ENCODE measurements at regions not wholly inside any gene's neighbourhood (a gene's known extent, or its start where the extent isn't known, plus 50 kb on each side); places are given as distances from the start of the nearest gene placed in this dataset.

DNA sequence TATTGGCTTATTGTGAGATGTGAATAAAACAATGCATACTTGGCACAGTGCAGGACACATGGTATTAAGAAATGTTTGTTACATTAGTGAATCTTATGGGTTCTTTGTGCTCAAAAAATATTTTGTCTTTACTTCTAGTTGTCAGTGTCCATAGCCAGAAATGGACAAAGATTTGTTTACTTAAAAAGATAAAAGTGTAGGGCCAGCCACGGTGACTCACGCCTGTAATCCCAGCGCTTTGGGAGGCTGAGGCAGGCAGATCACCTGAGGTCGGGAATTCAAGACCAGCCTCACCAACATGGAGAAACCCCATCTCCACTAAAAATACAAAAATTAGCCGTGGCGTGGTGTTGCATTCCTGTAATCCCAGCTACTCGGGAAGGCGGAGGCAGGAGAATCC is 654.6 kb upstream of the NEGR1 start:
- no peak for DNase-seq (ENCODE audit: low spot score)

DNA sequence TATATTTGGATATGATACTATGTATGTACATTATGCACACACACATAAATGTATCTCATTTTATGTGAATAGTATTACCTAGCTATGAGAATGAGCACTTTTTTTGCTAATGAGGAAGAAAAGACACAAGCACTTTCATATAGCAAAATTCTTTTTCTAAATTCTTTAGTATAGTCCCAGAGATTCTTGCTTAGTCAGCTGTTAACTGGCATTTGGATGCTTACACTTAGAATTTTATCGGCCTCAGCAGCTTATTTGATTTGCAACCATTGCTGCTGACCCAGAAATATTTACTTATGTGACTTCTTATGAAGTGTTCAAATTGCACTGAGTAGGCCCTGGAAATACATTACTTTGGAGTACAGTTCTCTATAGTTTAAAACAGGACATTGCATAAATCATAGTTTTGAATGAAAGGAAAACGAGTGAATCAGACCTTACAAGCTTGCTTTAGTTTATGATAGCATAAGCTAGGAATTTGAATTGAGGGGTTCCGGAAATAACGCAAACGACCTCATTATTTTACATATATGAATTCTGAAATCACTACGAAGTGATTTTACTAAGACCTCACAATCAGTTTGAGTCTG is 653.9 kb upstream of the NEGR1 start:
- no peak for DNase-seq (ENCODE audit: low spot score)

DNA sequence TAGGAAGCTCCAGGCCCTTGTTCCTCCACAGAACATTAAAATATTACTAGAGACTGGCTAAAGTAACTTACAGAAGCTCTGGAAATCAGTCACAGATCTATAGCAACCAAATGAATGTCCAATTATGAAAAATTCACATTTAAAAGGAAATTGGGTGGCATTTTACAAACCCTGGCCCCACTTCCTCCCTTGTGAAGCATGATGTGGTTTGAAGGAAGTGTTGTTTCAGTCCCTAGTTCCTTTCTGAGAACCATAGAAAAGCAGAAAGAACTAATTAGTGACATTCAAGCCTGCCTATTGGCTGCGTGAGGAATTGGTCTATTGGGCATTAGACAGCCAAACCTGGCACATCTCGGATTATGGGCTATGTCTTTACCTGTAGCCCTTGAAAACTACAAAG is 649.7 kb upstream of the NEGR1 start:
- DNase-seq (ENCODE audit: low spot score): no peak

DNA sequence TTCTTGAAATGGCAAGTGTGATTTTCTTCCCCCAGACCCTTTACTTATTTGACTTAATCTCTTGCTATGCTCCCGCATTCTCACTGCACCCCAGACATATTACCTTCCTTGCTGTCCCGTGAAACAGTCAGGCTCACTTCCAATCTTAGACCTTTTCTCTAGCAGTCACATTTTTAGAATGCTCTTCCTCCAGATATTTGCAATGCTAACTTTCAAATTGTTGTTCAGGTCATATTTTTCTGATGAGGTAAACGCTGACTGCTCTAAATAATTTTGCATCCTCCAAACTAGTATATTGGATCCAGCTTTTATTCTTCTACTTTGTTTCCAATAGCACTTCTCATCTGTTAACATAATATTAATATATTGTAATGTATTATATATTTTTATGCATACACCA is 648.2 kb upstream of the NEGR1 start:
- no peak for DNase-seq (ENCODE audit: low spot score)

DNA sequence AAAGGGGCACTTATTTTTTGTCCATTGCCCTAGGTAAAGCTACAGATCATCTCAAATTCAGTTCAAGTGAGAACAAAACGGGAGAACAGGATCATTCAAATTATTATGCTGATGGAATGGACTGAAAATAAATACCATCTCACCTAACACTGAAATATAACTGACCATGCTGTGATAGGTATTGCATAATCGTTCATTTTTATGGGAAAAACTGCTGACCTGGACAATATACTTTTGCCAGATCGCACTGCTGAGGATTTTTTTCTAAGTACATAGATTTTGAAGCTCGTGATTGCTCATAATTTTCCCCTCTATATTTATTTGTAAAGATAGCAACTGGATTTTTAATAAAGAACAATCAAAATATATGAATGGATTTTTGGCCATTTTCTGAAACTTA is 636.6 kb upstream of the NEGR1 start:
- DNase-seq (ENCODE audit: low spot score): no peak

DNA sequence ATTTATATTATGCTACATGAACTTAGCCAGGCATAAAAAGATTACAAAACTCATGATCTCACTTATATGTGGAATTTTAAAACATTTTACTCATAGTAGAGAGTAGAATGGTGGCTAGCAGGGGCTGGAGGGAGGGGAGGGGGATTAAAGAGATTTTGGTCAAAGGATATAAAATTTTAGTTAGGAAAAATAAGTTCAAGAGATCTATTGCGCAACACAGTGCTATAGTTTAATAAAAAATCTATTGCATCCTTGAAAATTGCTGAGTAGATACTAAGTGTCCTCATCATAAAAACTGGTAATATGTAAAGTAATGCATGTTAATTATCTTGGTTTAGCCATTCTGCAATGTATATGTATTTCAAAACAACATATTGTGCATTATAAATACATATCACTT is 635.6 kb upstream of the NEGR1 start:
- no peak for DNase-seq (ENCODE audit: low spot score)

DNA sequence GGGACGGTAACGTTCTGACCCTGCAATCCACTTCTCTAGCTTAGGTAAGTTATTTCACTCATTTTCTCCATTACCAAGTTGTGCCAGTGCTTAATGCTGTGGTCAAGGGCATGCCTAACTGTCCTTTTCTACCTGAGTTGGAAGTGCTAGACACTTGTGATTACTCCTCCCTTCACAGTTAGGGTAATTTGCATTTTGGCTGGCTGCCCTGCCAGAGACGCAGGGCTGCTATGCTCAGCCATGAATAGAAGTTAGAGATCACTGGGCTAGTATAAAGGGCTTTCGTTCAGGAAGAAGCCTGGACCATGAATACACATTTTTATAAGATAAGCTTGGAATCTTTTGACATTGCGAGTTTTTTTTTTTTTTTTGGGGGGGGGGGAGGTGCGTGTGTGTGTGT is 633.2 kb upstream of the NEGR1 start:
- DNase-seq (ENCODE audit: low spot score): no peak

DNA sequence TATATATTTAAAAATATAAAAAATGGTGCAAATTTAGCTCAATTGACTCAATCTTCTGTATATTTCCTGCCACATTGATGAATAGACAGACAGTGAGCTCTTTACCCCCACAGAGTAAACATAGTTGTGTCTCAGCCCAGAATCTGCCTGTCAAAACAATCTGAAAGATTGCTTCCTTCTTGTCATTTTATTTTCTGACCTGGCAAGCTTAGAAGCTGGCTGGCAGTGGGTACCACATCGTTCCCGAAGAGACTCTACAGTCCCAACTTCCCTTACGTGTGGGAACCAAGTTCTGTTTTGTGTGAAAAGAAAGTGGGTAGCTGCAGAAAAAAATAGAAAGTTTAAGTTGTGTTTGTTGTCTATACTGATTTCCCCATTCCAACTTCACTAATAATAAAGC is 629.3 kb upstream of the NEGR1 start:
- DNase-seq (ENCODE audit: low spot score): no peak

DNA sequence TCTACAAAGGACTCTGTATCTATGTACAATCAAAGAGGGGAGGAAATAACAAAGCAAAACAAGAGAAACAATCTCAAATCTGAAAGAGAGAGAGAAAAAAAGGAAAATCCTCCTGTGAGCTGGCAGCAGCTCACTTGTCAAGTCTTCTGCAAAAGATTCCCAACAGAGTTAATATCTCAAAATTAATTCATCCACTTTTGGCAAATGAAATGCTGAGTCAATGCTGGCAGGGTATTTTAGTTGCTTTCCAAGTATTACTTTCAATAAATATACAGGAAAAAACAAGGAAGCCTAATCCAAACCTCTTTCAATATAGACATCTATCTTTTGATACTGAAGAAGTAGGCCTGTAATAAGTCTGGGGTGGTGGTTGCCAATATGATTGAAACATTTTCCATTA is 613.9 kb upstream of the NEGR1 start:
- DNase-seq (ENCODE audit: low spot score): no peak

DNA sequence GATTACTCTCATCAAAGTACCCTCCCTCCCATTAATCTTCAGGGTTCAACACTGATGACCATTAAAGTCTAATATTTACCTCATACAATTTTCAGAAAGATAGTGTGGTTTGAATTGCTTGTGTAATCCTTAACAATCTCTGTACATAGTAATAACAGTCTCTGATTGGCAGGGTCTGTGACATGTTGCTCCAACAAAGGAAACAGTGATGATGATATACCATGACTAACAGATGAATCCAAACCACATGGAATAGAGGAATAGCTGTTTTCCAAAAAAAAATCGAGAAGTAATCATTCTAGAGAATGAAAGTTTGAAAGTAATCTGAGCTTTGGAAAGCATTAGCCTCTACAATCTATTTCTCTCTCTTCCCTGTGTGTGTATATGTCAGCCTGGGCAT is 610.1 kb upstream of the NEGR1 start:
- no peak for DNase-seq (ENCODE audit: low spot score)

DNA sequence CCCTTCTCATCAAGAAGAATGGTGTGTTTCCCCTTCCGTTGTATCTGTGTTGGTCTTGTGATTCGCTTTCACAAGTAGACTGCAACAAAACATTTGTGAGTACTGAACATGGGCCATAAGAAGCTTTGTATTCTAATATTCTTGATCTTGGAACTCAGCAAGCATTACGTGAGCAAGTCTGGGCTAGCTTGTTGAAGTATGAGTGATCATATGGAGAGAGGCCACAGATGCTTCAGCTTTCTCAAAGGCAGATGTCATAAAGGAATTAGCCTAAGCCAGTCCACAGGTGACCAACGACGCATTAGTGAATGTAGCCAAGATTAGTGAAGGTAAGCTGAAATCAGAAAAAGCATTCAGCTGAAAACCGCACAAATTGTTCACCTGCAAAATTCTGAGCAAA is 609.6 kb upstream of the NEGR1 start:
- no peak for DNase-seq (ENCODE audit: low spot score)

DNA sequence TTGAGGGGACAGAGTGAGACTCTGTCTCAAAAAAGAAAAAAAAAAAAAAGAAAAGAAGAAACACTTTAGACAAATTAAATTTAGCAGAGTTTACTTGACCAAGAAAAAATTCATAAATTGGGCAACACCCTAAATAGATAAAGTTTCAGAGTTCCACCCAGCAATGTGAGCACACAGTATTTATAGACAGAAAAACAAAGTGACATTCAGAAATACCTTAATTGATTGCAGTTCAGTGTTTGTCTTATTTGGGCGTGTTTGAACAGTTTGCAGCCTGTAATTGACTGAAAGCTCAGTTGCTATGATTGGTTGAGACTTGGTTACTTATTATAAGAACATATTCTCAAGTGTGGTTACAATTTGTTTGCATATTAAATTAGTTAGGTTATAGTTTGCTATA is 603.5 kb upstream of the NEGR1 start:
- no peak for DNase-seq (ENCODE audit: low spot score)

DNA sequence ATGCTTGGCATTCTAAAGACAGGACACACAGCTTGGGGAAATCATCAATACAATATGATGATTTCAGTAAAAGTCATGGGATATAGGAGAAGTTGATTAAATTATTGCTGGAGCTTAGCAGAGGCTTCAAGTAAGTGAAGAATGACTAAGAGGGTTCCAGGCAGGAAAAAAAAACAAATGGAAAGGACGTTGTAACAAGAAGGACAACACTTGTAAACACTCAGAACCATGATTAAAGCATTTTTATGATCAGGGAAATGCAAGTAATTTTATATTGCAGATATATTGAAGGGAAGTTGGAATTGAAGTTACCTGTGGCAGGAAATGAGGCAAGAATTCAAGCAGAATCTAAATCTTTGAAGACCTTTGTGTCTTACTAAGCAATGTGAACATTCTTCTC is 602.7 kb upstream of the NEGR1 start:
- no peak for DNase-seq (ENCODE audit: low spot score)

DNA sequence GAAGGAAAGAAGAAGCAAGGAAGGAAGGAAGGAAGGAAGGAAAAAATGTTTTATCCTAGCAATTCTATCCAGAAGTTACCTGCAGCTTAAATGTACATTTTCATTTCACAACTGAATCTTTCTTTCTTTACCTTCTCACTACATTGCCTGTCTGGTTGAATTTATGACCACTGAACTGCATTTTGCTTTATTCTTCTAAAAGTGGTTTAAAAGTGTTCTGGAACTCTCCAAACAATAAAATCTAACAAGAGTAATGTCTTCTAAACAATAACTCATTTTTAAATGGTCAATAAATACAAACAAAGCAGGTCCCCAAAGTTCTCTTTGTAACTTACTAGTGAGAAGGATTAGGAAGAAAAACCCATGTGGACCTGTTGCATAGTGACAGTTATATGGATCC is 587.5 kb upstream of the NEGR1 start:
- DNase-seq (ENCODE audit: low spot score): no peak

DNA sequence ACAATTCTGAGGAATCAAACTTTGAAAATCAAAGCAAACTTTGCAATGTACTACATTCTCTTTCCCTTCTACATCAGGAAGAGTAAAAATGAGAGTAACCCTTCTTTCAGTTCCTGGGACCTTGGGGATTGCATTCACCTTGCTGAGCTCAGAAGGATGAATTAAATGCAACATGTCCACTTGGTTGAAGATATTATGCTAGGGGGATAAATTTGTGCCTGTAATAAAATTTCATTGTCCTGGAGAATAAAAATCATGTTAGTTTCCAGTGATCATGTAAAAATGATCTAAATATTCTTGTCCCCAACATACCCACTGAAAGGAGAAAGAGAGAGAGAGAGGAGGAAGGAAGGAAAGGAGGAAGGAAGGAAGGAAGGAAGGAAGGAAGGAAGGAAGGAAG is 587.1 kb upstream of the NEGR1 start:
- no peak for DNase-seq (ENCODE audit: low spot score)

DNA sequence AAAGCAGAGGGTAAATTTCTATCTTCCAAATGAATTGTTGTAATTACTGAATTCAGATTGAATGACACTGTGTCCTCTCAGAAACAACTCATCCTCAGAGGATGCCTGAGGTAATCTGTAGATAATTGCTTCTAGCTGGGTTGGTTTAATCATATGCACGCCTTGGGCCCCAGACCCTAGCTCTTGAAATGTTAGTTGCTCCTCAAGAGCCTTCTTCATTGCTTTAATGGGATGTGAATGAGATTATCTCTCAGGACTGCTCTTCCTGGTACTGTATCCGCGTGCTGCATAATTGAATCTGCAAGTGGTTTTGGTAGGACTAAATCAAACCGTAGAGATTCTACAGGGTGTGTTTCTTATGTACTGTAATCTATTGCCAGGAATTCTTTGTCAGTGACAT is 569.3 kb upstream of the NEGR1 start:
- DNase-seq (ENCODE audit: low spot score): no peak

DNA sequence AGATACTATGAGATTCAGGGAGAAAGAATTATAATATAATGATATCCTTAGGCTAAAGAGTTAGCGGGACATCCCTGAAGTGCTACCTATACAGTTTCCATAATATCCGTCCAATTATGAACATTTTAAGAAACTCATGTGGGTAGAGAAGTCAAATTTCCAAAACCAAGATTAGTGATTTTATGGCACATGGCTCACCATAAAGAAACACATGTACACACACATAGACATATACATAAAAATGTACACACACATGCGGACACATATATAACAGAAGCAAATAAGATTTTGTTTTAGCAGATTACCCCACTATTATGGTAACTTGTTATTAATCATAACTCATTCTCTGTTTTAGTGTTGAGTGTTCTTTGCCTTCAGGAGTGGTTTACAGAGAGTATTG is 566.7 kb upstream of the NEGR1 start:
- DNase-seq (ENCODE audit: low spot score): no peak

DNA sequence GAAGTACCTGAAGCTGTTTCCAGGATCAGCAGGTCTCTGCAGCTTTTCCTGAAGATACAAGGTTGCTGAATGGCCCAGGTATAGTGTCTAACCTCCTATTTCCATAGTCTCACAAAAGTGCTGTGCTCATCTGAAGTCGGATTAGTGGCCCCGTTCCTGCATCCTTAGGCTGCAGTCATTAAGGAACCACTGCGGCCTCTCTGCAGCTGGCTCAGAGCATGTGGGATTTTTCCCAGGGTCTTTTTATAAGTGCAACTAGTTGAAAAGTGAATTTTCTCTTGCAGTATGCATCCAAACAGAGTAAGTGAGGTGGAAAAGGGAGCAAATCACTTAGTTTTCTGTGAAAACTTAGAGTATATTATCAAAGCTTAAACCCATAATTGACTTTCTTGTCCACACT is 565.3 kb upstream of the NEGR1 start:
- DNase-seq (ENCODE audit: low spot score): no peak

DNA sequence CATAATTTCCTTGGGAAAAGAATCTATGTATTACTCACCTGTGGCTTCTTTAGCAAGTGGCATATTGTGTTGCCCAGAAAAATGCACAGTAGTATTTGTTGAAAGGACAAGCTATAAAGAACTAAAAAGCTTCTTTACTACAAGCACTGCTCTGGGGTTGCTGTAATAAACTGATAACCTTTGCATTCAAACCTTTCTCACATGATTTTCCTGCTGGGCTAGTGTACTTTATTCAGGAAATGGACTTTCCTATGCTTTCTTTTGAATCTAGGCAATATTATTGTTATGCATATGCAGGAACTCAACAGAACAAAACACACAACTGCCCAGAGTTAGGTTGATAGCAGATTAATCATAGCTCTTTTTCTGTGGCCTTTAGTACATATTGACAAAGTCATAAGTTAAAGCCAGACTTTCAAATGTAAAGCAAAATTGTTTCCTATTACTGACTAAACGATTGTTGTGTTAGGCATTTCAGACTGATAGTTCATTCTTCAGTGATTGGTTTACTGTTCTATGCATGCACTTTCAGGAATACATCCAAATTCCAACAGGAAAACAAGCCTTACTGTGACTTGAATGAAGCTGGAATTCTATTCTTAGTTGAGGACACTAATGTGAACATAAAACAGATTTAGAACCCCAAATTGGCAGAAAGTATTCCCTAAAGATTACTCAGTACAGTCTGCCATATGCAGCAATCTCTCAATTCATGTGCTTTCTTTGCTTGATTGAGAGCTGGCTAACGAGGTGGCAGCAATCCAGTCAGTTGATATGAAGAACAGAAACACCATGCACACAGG is 564.3 kb upstream of the NEGR1 start:
- no peak for DNase-seq (ENCODE audit: low spot score)

DNA sequence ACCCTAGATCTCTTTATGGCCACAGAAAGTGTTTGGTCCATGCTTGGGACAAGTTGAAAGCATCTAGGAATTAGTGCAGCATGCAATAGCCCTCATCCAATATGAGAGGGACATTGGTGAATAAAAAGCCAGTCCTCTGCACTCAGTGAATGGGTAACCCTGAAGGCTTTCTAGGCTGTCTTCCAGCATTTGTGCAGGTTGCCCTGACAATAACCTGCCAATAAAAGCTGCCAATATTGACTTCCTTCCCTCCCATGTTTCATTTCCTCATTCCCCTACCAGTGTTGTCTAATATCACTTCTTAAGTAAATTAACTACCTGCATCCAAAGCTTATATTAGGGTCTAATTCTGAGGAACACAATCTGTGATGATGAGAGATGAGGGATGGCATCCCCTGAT is 563.6 kb upstream of the NEGR1 start:
- no peak for DNase-seq (ENCODE audit: low spot score)

DNA sequence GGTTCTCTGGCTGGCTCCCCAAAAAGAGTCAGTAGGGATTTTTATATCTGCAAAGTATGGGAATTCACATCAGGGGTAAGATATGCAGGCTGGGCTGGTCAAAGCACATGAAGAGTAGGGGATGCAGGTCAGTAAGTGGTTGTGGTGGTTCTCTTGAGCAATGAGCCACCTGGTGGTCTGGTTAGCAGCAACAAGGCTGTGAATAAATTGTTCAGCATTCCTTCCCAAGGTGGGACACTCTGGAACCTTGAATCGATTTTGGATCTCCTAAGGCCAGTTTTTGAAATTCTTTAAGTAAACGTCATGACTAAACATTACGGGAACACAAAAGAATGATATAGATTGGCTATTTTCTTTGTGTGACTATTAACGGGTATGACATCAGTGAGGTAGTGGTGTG is 563.0 kb upstream of the NEGR1 start:
- DNase-seq (ENCODE audit: low spot score): no peak

DNA sequence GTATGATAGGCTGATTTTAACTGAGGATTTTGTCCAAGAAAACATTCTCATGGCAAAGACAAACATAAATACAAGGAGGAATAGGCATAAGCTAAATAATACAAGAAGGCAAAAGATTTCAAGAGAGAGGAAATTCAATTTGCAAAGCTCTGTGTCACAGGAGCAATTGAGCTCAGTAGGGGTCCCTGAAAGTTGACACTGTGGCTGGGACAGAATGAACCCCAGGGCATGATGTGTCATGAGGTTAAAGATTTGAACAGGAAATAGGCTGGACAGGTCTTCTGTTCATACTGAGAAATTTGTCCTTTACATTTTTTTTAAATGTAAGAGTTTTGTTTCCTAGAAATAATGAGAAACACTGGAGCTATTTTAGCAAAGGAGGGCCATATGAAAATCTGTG is 555.4 kb upstream of the NEGR1 start:
- DNase-seq (ENCODE audit: low spot score): no peak

DNA sequence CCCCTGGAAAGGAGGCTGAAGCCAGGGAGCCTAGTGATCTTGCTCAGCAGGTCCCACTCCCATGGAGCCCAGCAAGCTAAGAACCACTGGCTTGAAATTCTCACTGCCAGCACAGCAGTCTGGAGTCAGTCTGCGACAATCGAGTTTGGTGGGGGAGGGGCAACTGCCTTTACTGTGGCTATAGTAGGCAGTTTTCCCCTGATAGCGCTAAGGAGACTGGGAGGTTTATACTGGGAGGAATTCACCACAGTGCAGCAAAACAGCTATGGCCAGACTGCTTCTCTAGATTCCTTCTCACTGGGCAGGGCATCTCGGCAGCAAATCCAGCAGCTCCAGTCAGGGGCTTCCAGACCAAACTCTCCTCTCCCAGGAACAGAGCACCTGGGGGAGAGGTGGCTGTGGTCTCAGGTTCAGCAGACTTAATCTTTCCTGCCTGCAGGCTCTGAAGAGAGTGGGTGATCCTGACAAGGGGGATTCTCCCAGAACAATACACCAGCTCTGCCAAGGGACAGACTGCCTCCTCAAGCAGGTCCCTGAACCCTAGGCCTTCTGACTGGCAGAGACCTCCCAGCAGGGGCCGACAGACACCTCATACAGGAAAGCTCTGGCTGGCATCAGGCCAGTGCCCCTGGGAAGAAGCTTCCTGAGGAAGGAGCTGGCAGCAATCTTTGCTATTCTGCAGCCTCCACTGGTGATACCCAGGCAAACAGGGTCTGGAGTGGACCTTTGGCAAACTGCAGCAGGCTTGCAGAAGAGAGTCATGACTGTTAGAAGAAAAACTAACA is 548.5 kb upstream of the NEGR1 start:
- DNase-seq (ENCODE audit: low spot score): no peak

DNA sequence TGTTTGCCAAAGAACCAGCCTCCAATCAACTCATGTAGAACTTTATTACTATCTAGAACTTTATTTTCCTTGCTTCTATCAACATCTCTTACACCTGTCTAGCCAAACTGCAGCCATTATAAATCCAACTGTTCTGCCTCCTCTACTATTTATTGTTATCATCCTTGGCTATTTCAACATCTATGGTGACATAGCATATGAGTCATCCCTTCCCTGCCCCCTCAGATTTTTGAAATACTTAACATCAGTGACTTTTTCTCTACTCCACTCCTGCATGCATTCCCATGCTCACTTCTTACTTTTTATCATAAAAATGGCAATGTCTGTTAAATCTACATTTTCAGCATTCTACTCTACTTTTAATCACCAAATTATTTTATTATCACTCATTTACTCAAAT is 544.9 kb upstream of the NEGR1 start:
- DNase-seq (ENCODE audit: low spot score): no peak
